Endothelial cell of umbilical vein (primary cell): ENCODE measurements at regions not wholly inside any gene's neighbourhood (a gene's known extent, or its start where the extent isn't known, plus 50 kb on each side); places are given as distances from the start of the nearest gene placed in this dataset.
"Not testable (repeated sequence)": the region's sequence is repeated elsewhere in the genome, so short reads cannot be mapped to it uniquely, and the experiment has no call there.

ENCODE experiments used
- BruUV-seq: library from RNA; stranded (reverse); fragments of 400-500 nt; replicated peaks from 2 replicates; lab custom pipeline; 2021; lab: Mats Ljungman, UMichigan
- CTCF ChIA-PET: fragments of 300-600, 350-600 bp; sonication (Branson Sonifier 250); formaldehyde crosslinking; loops from one replicate; lab custom pipeline; 2021; ENCODE audit warnings: antibody characterized with exemption, inconsistent platforms; lab: Charles Lee
- POLR2A ChIA-PET: fragments of 300-600, 350-600 bp; sonication (Branson Sonifier 250); formaldehyde crosslinking; loops from one replicate; lab custom pipeline; 2021; ENCODE audit warnings: antibody characterized with exemption, inconsistent platforms; lab: Charles Lee
- DNase-seq: peaks from one replicate; pipeline ENCODE4 v3.0.0-alpha.2; 2011; ENCODE audit warnings: low read depth, low spot score
- FAIRE-seq: peaks from 2 replicates; lab custom pipeline; 2011; peaks lifted over from hg19 to GRCh38; lab: Jason Lieb, UNC
- H2AFZ ChIP-seq: 2 replicates; pipeline ENCODE4 v1.6.0; 2012; ENCODE audit warnings: low read depth, low read length, control low read depth, inconsistent platforms
- H3K27ac ChIP-seq: 2 replicates; pipeline ENCODE4 v1.5.1; 2011; ENCODE audit warnings: low read depth, mild to moderate bottlenecking, control low read depth, low read length, moderate library complexity; ENCODE audit not compliant: insufficient read depth
- H3K27me3 ChIP-seq, 2 experiments: 2 replicates each; pipeline versions ENCODE4 v1.6.0 to v1.6.1; 2011; ENCODE audit warnings: low read length in 2 of 2, mixed read lengths in 1 of 2; ENCODE audit not compliant: control insufficient read depth in 2 of 2, insufficient read depth in 2 of 2
- H3K36me3 ChIP-seq, 2 experiments: 2 replicates in 1 of 2; 3 replicates in 1 of 2; pipeline ENCODE4 v1.5.1; 2011; ENCODE audit warnings: low read length in 2 of 2, mild to moderate bottlenecking in 1 of 2, moderate library complexity in 1 of 2; ENCODE audit not compliant: control insufficient read depth in 2 of 2, insufficient read depth in 2 of 2; ENCODE audit errors: extremely low read depth in 1 of 2
- H3K4me1 ChIP-seq: 3 replicates; pipeline ENCODE4 v1.5.1; 2011; ENCODE audit warnings: mild to moderate bottlenecking, low read length; ENCODE audit not compliant: control insufficient read depth, insufficient read depth; ENCODE audit errors: extremely low read depth
- H3K4me2 ChIP-seq: 2 replicates; pipeline ENCODE4 v1.6.1; 2011; ENCODE audit warnings: low read length, control low read depth, mixed read lengths; ENCODE audit not compliant: insufficient read depth
- H3K4me3 ChIP-seq, 3 experiments: fragments of 200-600 bp in 1 of 3; sonication (generic), shearing (Covaris generic) in 1 of 3; replicated peaks in 1 of 3; 2 replicates each; pipeline ENCODE4 v1.5.1; 2011 to 2016; ENCODE audit warnings: control low read depth in 3 of 3, low read length in 3 of 3, mild to moderate bottlenecking in 2 of 3, inconsistent platforms in 1 of 3, low read depth in 1 of 3, moderate library complexity in 1 of 3; ENCODE audit not compliant: insufficient read depth in 1 of 3
- H3K79me2 ChIP-seq: 2 replicates; pipeline ENCODE4 v1.6.0; 2012; ENCODE audit warnings: low read length, inconsistent platforms; ENCODE audit not compliant: control insufficient read depth, insufficient read depth
- H3K9ac ChIP-seq: replicated peaks from 2 replicates; pipeline ENCODE3; 2011; ENCODE audit warnings: low read length, control low read depth; ENCODE audit not compliant: insufficient read depth; ENCODE audit errors: extremely low read depth
- H3K9me1 ChIP-seq: replicated peaks from 3 replicates; pipeline ENCODE4 v1.6.0; 2011; ENCODE audit warnings: mild to moderate bottlenecking, low read length; ENCODE audit not compliant: control insufficient read depth, insufficient read depth; ENCODE audit errors: extremely low read depth
- H3K9me3 ChIP-seq: replicated peaks from 2 replicates; pipeline ENCODE4 v1.5.1; 2012; ENCODE audit warnings: low read length, inconsistent platforms; ENCODE audit not compliant: control insufficient read depth, insufficient read depth
- H4K20me1 ChIP-seq: replicated peaks from 2 replicates; pipeline ENCODE3; 2011; ENCODE audit warnings: mild to moderate bottlenecking, low read length; ENCODE audit not compliant: control insufficient read depth, insufficient read depth; ENCODE audit errors: extremely low read depth
- CTCF ChIP-seq, 2 donors: IDR thresholded peaks; 1 replicate in 1 of 2; 2 replicates in 1 of 2; pipeline ENCODE4 v1.5.1; 2011; ENCODE audit warnings: low read length in 2 of 2, mild to moderate bottlenecking in 2 of 2, moderate library complexity in 2 of 2, control low read depth in 1 of 2, inconsistent platforms in 1 of 2, low read depth in 1 of 2; ENCODE audit not compliant: insufficient read depth in 1 of 2; ENCODE audit errors: extremely low read depth in 1 of 2
- EZH2 ChIP-seq: IDR thresholded peaks from 2 replicates; pipeline ENCODE4 v1.6.1; 2012; ENCODE audit warnings: borderline replicate concordance, low read depth, mild to moderate bottlenecking, moderate library complexity, low read length, inconsistent platforms; ENCODE audit not compliant: severe bottlenecking
- FOS ChIP-seq: IDR thresholded peaks from 2 replicates; pipeline ENCODE4 v1.6.1; 2011; ENCODE audit warnings: mild to moderate bottlenecking, low read length, moderate library complexity, borderline replicate concordance; ENCODE audit not compliant: insufficient read depth
- GATA2 ChIP-seq: IDR thresholded peaks from 2 replicates; pipeline ENCODE4 v1.7.0; 2011; ENCODE audit warnings: low read depth, mild to moderate bottlenecking, moderate library complexity, mixed read lengths, low read length; ENCODE audit not compliant: insufficient read length, insufficient read depth
- JUN ChIP-seq: IDR thresholded peaks from 2 replicates; pipeline ENCODE4 v1.6.1; 2011; ENCODE audit warnings: borderline replicate concordance, low read depth; ENCODE audit not compliant: insufficient read length, insufficient read depth
- MAX ChIP-seq: IDR thresholded peaks from 2 replicates; pipeline ENCODE4 v1.6.1; 2011; ENCODE audit not compliant: insufficient read depth, insufficient read length
- MYC ChIP-seq: IDR thresholded peaks from one replicate; pipeline ENCODE4 v1.6.1; 2011; ENCODE audit warnings: mild to moderate bottlenecking, low read depth, low read length
- POLR2A ChIP-seq: IDR thresholded peaks from 2 replicates; pipeline ENCODE4 v1.6.1; 2012; ENCODE audit warnings: low read depth, mild to moderate bottlenecking, control low read depth, low read length
- POLR2AphosphoS5 ChIP-seq: IDR thresholded peaks from 2 replicates; pipeline ENCODE4 v1.6.1; 2012; ENCODE audit warnings: low read depth, mild to moderate bottlenecking, control low read depth, low read length, moderate library complexity; ENCODE audit not compliant: insufficient read depth
- dilution Hi-C: fragments of 300-500 bp; cut with MboI; formaldehyde crosslinking; loops from one replicate; pipeline ENCODE4 v1.15.0; 2019; ENCODE audit warnings: low sequenced_read_pairs; ENCODE audit not compliant: extremely low pct_ligation_motif_present
- intact Hi-C: fragments of 100-400 bp; cut with micrococcal nuclease; formaldehyde crosslinking; loops from one replicate; pipeline ENCODE4 v1.10.0; 2022

DNA sequence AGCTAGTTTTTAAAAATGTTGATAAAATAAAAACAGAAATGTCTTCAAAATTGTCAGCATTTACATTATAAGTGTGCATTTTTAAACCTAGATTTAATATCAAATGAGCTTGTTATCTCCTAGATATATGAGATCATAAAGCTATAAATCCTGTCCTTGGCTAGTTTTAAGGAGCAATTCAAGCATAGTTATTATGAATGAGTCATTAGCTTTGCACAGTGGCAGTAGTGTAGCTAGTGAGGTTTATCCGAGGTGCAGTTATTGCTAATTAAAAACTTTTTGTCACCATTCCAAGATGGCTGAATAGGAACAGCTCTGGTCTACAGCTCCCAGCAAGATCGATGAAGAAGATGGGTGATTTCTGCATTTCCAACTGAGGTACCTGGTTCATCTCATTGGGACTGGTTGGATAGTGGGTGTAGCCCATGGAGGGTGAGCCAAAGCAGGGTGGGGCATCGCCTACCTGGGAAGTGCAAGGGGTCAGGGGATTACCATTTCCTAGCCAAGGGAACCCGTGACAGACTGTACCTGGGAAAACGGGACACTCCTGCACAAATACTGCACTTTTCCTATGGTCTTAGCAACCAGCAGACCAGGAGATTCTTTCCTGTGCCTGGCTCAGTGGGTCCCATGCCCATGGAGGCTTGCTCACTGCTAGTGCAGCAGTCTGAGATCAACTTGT is 108.8 kb upstream of the SYNCRIP start:
- TF ChIP-seq MYC (no peak), MAX (no peak), GATA2 (no peak), EZH2 (no peak), CTCF (IDR thresholded peaks at IDR 0.05; ENCODE audit: extremely low read depth in 1 of 2, insufficient read depth in 1 of 2, low read depth in 1 of 2, low read length in 2 of 2) (no peak), POLR2A (no peak), JUN (no peak), FOS (no peak), POLR2AphosphoS5 (no peak)
- no peaks in the 10 kb centered on the region for H3K9me1 ChIP-seq
- intact Hi-C loops (loop anchor here (10.0 kb wide), 1 partner anchor 1183 kb away; the partner anchor contains the start of gene HTR1E), dilution Hi-C loops (no loop called here)
- ChIA-PET POLR2A (no interaction called here), CTCF (interaction anchor here (0.5 to 1.2 kb wide), 3 partner anchors 1106 to 1677 kb away, joined by 3 to 4 read pairs (median 4); no protein-coding TSS in a partner anchor)
- H3K9ac ChIP-seq, result no peak overlapping the region
- H3K9me3 ChIP-seq, result no peaks in the 10 kb centered on the region
- no peak overlapping the region for H3K27ac ChIP-seq
- no TSS peak for BruUV-seq
- no peaks in the 10 kb centered on the region for H3K4me1 ChIP-seq
- FAIRE-seq (no peak), DNase-seq (no peak)
- no peak overlapping the region for H2AFZ ChIP-seq
- H3K4me2 ChIP-seq, result no peak overlapping the region
- H3K36me3 ChIP-seq, result no peaks in the 10 kb centered on the region
- no peaks in the 10 kb centered on the region for H4K20me1 ChIP-seq
- no peak overlapping the region for H3K4me3 ChIP-seq
- H3K27me3 ChIP-seq, result no peaks in the 10 kb centered on the region
- no peaks in the 10 kb centered on the region for H3K79me2 ChIP-seq

DNA sequence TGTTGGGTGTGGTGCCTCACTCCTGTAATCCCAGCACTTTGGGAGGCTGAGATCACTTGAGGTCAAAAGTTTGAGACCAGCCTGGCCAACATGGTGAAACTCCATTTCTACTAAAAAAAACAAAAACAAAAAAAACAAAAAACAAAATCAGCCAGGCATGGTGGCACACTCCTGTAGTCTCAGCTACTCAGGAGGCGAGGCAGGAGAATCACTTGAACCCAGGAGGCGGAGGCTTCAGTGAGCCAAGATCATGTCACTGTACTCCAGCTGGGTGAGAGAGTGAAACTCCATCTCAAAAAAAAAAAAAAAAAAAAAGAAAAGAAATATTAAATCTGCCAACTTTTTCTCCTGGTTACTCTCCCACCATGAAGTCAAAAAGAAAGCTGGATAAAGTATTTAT is 107.5 kb upstream of the SYNCRIP start:
- H2AFZ ChIP-seq, H3K9ac ChIP-seq, H3K27ac ChIP-seq, H3K9me3 ChIP-seq, BruUV-seq, POLR2A ChIA-PET, H3K27me3 ChIP-seq, DNase-seq, FAIRE-seq, H3K79me2 ChIP-seq, dilution Hi-C loops, H3K4me3 ChIP-seq, H4K20me1 ChIP-seq, H3K4me1 ChIP-seq, H3K4me2 ChIP-seq, H3K36me3 ChIP-seq, H3K9me1 ChIP-seq: not testable (repeated sequence)
- intact Hi-C loops, result loop anchor here (10.0 kb wide), 1 partner anchor 1185 kb away; the partner anchor contains the start of gene HTR1E
- CTCF ChIA-PET, result interaction anchor here (1.4 kb wide), 1 partner anchor 17 kb away, joined by 3 read pairs; no protein-coding TSS in a partner anchor
